ENCODE measurements at regions not wholly inside any gene's neighbourhood (a gene's known extent, or its start where the extent isn't known, plus 50 kb on each side); places are given as distances from the start of the nearest gene placed in this dataset.

DNA sequence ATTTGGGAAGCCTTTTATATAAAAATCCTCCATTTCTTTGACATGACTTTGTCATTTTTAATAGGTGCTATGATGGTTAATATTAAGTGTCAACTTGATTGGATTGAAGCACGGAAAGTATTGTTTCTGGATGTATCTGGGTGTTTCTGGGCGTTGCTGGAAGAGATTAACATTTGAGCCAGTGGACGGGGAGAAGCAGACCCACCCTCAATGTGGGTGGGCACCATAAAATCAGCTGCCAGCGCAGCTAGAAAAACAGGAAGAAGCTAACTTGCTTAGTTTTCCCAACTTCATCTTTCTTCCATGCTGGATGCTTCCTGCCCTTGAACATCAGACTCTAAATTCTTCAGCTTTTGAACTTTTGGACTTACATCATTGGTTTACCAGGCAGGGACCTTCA, 1003.0 kb downstream of the SORCS3 start:
- H3K27me3 ChIP-seq (replicated peaks; ENCODE audit: insufficient read depth, low read length): no peaks in the 10 kb centered on the region
- no peaks in the 10 kb centered on the region for H3K4me1 ChIP-seq (ENCODE audit: low read length)
- no peak overlapping the region for H3K4me2 ChIP-seq (ENCODE audit: low read depth, low read length)
- no peak for DNase-seq
- H3K4me3 ChIP-seq (ENCODE audit: low read length): no peak overlapping the region
- no peaks in the 10 kb centered on the region for H3K79me2 ChIP-seq (ENCODE audit: low read length)
- no peaks in the 10 kb centered on the region for H3F3A ChIP-seq (ENCODE audit: insufficient read depth, low read length)
- H3K36me3 ChIP-seq (replicated peaks; ENCODE audit: insufficient read depth, low read length): no peaks in the 10 kb centered on the region
- TF ChIP-seq, protein P1, sequence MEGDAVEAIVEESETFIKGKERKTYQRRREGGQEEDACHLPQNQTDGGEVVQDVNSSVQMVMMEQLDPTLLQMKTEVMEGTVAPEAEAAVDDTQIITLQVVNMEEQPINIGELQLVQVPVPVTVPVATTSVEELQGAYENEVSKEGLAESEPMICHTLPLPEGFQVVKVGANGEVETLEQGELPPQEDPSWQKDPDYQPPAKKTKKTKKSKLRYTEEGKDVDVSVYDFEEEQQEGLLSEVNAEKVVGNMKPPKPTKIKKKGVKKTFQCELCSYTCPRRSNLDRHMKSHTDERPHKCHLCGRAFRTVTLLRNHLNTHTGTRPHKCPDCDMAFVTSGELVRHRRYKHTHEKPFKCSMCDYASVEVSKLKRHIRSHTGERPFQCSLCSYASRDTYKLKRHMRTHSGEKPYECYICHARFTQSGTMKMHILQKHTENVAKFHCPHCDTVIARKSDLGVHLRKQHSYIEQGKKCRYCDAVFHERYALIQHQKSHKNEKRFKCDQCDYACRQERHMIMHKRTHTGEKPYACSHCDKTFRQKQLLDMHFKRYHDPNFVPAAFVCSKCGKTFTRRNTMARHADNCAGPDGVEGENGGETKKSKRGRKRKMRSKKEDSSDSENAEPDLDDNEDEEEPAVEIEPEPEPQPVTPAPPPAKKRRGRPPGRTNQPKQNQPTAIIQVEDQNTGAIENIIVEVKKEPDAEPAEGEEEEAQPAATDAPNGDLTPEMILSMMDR (IDR thresholded peaks at IDR 0.05; ENCODE audit: low read length): no peak
- TF ChIP-seq EZH2 (optimal IDR thresholded peaks at IDR 0.05; ENCODE audit: low read depth, low read length): no peak
- no peaks in the 10 kb centered on the region for H3K9me2 ChIP-seq (replicated peaks; ENCODE audit: insufficient read depth, low read length)
- H4K20me1 ChIP-seq (ENCODE audit: insufficient read depth, low read length): no peaks in the 10 kb centered on the region
- no peaks in the 10 kb centered on the region for H3K9me3 ChIP-seq (replicated peaks; ENCODE audit: insufficient read depth, low read length)
- H3K27ac ChIP-seq (ENCODE audit: low read length): no peak overlapping the region
- no peak overlapping the region for H2AFZ ChIP-seq (ENCODE audit: low read length)
- H3K9ac ChIP-seq (ENCODE audit: low read length): no peak overlapping the region

DNA sequence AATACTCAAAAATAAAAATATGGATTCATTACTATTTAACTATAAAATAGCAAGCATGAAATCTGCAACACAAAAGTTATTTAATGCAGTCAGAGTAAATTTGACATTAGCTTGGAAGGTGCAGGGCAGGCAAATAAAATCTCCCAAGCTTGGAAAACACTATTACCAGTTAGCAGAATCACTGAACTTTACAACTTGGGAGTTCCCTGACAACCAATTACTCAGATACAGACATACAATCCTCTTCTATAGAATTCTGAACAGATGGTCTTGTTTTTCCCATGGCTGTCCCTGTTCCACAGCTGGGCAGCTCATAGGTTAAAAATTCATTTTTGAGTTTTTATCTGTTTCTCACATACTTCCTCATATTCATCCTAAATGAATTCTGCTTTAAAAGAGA, 1002.6 kb downstream of the SORCS3 start:
- Histone ChIP-seq H3K27ac (ENCODE audit: low read length) (no peak overlapping the region), H3K9me3 (replicated peaks; ENCODE audit: insufficient read depth, low read length) (no peaks in the 10 kb centered on the region), H3K4me3 (ENCODE audit: low read length) (no peak overlapping the region), H3K27me3 (replicated peaks; ENCODE audit: insufficient read depth, low read length) (no peaks in the 10 kb centered on the region), H3K9ac (ENCODE audit: low read length) (no peak overlapping the region), H3K9me2 (replicated peaks; ENCODE audit: insufficient read depth, low read length) (no peaks in the 10 kb centered on the region), H4K20me1 (ENCODE audit: insufficient read depth, low read length) (no peaks in the 10 kb centered on the region), H3K4me2 (ENCODE audit: low read depth, low read length) (no peak overlapping the region), H2AFZ (ENCODE audit: low read length) (no peak overlapping the region), H3K4me1 (ENCODE audit: low read length) (no peaks in the 10 kb centered on the region), H3K36me3 (replicated peaks; ENCODE audit: insufficient read depth, low read length) (no peaks in the 10 kb centered on the region), H3F3A (ENCODE audit: insufficient read depth, low read length) (no peaks in the 10 kb centered on the region), H3K79me2 (ENCODE audit: low read length) (no peaks in the 10 kb centered on the region)
- no peak for DNase-seq
- TF ChIP-seq, protein P1 (IDR thresholded peaks at IDR 0.05; ENCODE audit: low read length): no peak
- no peak for TF ChIP-seq EZH2phosphoT487 (IDR thresholded peaks at IDR 0.05; ENCODE audit: low read length)
- no peak for TF ChIP-seq EZH2 (optimal IDR thresholded peaks at IDR 0.05; ENCODE audit: low read depth, low read length)

DNA sequence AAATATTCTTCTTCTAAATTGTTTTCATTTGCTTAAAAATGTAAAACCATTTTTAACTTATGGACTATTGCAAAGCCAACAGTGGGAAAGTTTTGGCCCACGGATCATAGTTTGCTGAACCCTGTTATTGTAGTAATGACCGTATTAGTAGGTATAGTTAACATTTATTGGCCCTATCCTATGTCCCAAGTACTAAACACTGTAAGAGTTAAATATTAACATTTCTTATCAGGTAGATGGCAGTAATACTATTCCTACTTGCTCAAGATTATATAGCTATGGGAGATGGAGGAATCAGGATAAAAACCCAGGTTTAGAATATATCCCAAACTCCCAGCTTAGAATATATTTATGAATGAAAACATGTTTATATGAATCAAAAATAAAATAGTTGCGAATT, 993.2 kb downstream of the SORCS3 start:
- Histone ChIP-seq H3K27ac (ENCODE audit: low read length) (no peak overlapping the region), H3K9me3 (replicated peaks; ENCODE audit: insufficient read depth, low read length) (no peaks in the 10 kb centered on the region), H3K4me3 (ENCODE audit: low read length) (no peak overlapping the region), H3K27me3 (replicated peaks; ENCODE audit: insufficient read depth, low read length) (no peaks in the 10 kb centered on the region), H3K9me2 (replicated peaks; ENCODE audit: insufficient read depth, low read length) (no peaks in the 10 kb centered on the region), H3K79me2 (ENCODE audit: low read length) (no peaks in the 10 kb centered on the region), H3K4me2 (ENCODE audit: low read depth, low read length) (no peak overlapping the region), H2AFZ (ENCODE audit: low read length) (no peak overlapping the region), H3K9ac (ENCODE audit: low read length) (no peak overlapping the region), H3K4me1 (ENCODE audit: low read length) (no peaks in the 10 kb centered on the region), H4K20me1 (ENCODE audit: insufficient read depth, low read length) (no peaks in the 10 kb centered on the region), H3F3A (ENCODE audit: insufficient read depth, low read length) (no peaks in the 10 kb centered on the region), H3K36me3 (replicated peaks; ENCODE audit: insufficient read depth, low read length) (no peaks in the 10 kb centered on the region)
- no peak for DNase-seq
- no peak for TF ChIP-seq EZH2phosphoT487 (IDR thresholded peaks at IDR 0.05; ENCODE audit: low read length)
- no peak for TF ChIP-seq EZH2 (optimal IDR thresholded peaks at IDR 0.05; ENCODE audit: low read depth, low read length)
- TF ChIP-seq, protein P1 (IDR thresholded peaks at IDR 0.05; ENCODE audit: low read length): no peak

Data from MM.1S (cell line).